ENCODE measurements at regions not wholly inside any gene's neighbourhood (a gene's known extent, or its start where the extent isn't known, plus 50 kb on each side); places are given as distances from the start of the nearest gene placed in this dataset.
"Not testable (repeated sequence)": the region's sequence is repeated elsewhere in the genome, so short reads cannot be mapped to it uniquely, and the experiment has no call there.

DNA sequence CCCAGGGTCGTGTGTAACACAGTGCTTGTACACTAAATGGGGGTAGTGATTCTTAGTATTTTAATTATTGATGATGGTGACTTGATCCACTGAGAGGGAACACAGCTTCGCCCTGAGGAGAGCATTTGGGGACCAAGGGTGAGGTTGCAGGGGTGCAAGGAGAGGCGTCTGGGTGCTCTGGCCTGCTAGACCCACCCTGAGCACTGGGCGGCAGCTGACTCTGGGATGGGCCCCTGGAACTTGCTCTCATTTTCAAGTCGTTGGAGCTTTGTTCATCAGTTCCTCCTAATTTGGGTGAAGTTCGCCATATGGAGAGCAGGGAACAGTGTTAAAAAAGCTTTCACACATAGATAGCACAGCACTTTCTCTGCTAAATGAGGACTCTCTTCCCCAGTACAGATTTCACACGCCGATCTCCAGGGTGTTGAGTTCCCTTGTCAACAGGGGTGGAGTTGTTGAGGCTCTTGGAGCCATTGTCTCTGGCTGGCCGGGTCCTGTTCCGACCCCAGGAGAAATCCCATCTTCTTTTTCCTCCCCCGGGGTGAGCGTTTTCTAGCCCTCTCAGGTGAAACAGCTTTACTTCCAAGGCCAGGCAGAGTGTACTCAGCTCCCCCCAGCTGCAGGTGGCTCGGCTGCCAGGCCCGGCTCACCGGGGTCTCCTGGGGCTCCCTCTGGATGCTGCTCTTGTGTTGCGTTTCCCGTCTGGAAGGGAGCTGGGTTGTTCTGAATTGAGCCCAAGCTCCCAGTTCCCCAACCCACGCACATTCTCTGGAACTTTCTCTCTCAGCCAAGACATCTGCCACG lies 367.4 kb downstream of the RPS6KC1 start:
- H3K4me2 ChIP-seq, result no peak overlapping the region
- H3K9ac ChIP-seq, result no peak overlapping the region
- no peaks in the 10 kb centered on the region for H3K79me2 ChIP-seq (ENCODE audit: insufficient read depth, low read depth)
- no peaks in the 10 kb centered on the region for H3K36me3 ChIP-seq (ENCODE audit: insufficient read depth)
- H3K27ac ChIP-seq, result no peak overlapping the region
- H4K20me1 ChIP-seq (ENCODE audit: insufficient read depth), result no peaks in the 10 kb centered on the region
- H3K4me3 ChIP-seq (IDR thresholded peaks at IDR 0.05; ENCODE audit: insufficient read depth, low read depth, low read length), result no peak overlapping the region
- H3K27me3 ChIP-seq (ENCODE audit: insufficient read depth, low read depth), result no peaks in the 10 kb centered on the region
- H2AFZ ChIP-seq (ENCODE audit: low read depth), result no peak overlapping the region
- TF ChIP-seq CTCF (conservative IDR thresholded peaks at IDR 0.05; ENCODE audit: low read depth, low read length), result no peak
- H3K4me1 ChIP-seq (ENCODE audit: low read depth, poor library complexity, severe bottlenecking), result no peaks in the 10 kb centered on the region

DNA sequence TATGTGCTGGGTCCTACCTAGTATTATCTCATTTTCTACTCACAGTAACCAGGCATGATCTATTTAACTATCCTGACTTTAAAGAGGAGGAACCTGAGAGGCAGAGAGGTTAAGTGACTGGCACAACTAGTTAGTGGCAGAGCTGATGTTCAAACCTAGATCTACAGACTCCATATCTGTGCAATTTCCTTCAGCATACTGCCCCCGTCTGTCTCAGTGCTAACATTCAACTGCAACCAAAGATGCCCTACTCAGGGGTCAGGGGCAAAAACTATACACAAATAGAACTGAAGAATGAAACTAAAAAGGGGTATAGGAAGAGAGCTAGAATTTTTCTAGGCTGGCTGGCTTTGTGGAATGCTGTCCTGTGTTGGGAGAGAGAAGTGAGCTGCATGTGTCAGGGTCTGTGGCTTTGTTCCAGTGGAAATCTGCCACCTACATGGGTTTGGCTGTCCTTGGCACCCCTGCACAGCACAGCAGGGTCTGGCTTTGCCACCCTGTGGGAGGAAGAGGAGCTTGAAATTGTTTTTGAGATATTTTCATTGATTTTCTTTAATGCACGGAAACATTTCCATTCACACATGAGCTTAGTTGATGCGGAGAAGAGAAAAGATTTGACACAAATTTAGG lies 368.5 kb downstream of the RPS6KC1 start:
- Histone ChIP-seq H3K36me3 (ENCODE audit: insufficient read depth) (no peaks in the 10 kb centered on the region), H2AFZ (ENCODE audit: low read depth) (no peak overlapping the region), H3K79me2 (ENCODE audit: insufficient read depth, low read depth) (no peaks in the 10 kb centered on the region), H3K27me3 (ENCODE audit: insufficient read depth, low read depth) (no peaks in the 10 kb centered on the region), H3K9ac (no peak overlapping the region), H3K4me1 (ENCODE audit: low read depth, poor library complexity, severe bottlenecking) (no peaks in the 10 kb centered on the region), H3K4me2 (no peak overlapping the region), H3K4me3 (IDR thresholded peaks at IDR 0.05; ENCODE audit: insufficient read depth, low read depth, low read length) (no peak overlapping the region), H3K27ac (no peak overlapping the region), H4K20me1 (ENCODE audit: insufficient read depth) (no peaks in the 10 kb centered on the region)
- TF ChIP-seq CTCF (conservative IDR thresholded peaks at IDR 0.05; ENCODE audit: low read depth, low read length), result no peak

DNA sequence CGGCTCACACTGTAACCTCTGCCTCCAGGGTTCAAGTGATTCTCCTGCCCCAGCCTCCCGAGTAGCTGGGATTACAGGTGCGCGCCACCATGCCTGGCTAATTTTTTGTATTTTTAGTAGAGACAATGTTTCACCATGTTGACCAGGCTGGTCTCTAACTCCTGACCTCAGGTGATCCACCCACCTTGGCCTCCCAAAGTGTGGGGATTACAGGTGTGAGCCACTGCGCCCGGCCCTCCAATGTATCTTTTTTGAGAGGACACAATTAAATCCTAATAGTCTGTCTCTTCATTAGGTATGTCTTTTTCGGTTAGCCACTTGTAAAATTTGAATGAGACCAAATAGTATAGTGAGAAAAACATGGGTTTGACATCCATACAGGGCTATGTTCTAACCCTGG lies 370.1 kb downstream of the RPS6KC1 start:
- H3K4me2 ChIP-seq; H3K27ac ChIP-seq; H3K4me1 ChIP-seq (ENCODE audit: low read depth, poor library complexity, severe bottlenecking); H2AFZ ChIP-seq (ENCODE audit: low read depth); H3K27me3 ChIP-seq (ENCODE audit: insufficient read depth, low read depth); H4K20me1 ChIP-seq (ENCODE audit: insufficient read depth); H3K36me3 ChIP-seq (ENCODE audit: insufficient read depth); H3K79me2 ChIP-seq (ENCODE audit: insufficient read depth, low read depth); H3K9ac ChIP-seq; H3K4me3 ChIP-seq (IDR thresholded peaks at IDR 0.05; ENCODE audit: insufficient read depth, low read depth, low read length): not testable (repeated sequence)

GRCh38 chr1:213423041-213423440 lies 372.0 kb downstream of the RPS6KC1 start:
- Histone ChIP-seq H3K4me3 (IDR thresholded peaks at IDR 0.05; ENCODE audit: insufficient read depth, low read depth, low read length) (no peak overlapping the region), H3K4me1 (ENCODE audit: low read depth, poor library complexity, severe bottlenecking) (no peaks in the 10 kb centered on the region), H4K20me1 (ENCODE audit: insufficient read depth) (no peaks in the 10 kb centered on the region), H3K4me2 (no peak overlapping the region), H3K9ac (no peak overlapping the region), H3K27ac (no peak overlapping the region), H3K27me3 (ENCODE audit: insufficient read depth, low read depth) (no peaks in the 10 kb centered on the region), H3K36me3 (ENCODE audit: insufficient read depth) (no peaks in the 10 kb centered on the region), H2AFZ (ENCODE audit: low read depth) (no peak overlapping the region), H3K79me2 (ENCODE audit: insufficient read depth, low read depth) (no peaks in the 10 kb centered on the region)
- TF ChIP-seq CTCF (conservative IDR thresholded peaks at IDR 0.05; ENCODE audit: low read depth, low read length), result no peak

GRCh38 chr1:213423605-213424004 lies 372.6 kb downstream of the RPS6KC1 start:
- no peaks in the 10 kb centered on the region for H3K4me1 ChIP-seq (ENCODE audit: low read depth, poor library complexity, severe bottlenecking)
- H3K79me2 ChIP-seq (ENCODE audit: insufficient read depth, low read depth), result no peaks in the 10 kb centered on the region
- no peak overlapping the region for H3K9ac ChIP-seq
- no peak overlapping the region for H2AFZ ChIP-seq (ENCODE audit: low read depth)
- no peaks in the 10 kb centered on the region for H3K27me3 ChIP-seq (ENCODE audit: insufficient read depth, low read depth)
- H3K36me3 ChIP-seq (ENCODE audit: insufficient read depth), result no peaks in the 10 kb centered on the region
- no peaks in the 10 kb centered on the region for H4K20me1 ChIP-seq (ENCODE audit: insufficient read depth)
- H3K4me3 ChIP-seq (IDR thresholded peaks at IDR 0.05; ENCODE audit: insufficient read depth, low read depth, low read length), result no peak overlapping the region
- H3K4me2 ChIP-seq, result no peak overlapping the region
- no peak overlapping the region for H3K27ac ChIP-seq
- TF ChIP-seq CTCF (conservative IDR thresholded peaks at IDR 0.05; ENCODE audit: low read depth, low read length), result no peak

Measured in KMS-11 (cell line).